Loucy (cell line): ENCODE measurements at regions not wholly inside any gene's neighbourhood (a gene's known extent, or its start where the extent isn't known, plus 50 kb on each side); places are given as distances from the start of the nearest gene placed in this dataset.

Source experiments
- H2AFZ ChIP-seq: fragments of 200-600 bp; sonication (generic); 2 replicates; pipeline ENCODE4 v1.6.0; 2016; ENCODE audit warnings: antibody characterized with exemption, mild to moderate bottlenecking, low read length, moderate library complexity
- H3F3A ChIP-seq: fragments of 200-600 bp; 2 replicates; pipeline ENCODE4 v1.6.0; 2016; ENCODE audit warnings: antibody characterized with exemption, low read depth, mild to moderate bottlenecking
- H3K27me3 ChIP-seq: fragments of 200-600 bp; sonication (generic); 2 replicates; pipeline ENCODE4 v1.6.1; 2014; ENCODE audit warnings: low read length, mild to moderate bottlenecking; ENCODE audit not compliant: insufficient read depth, poor library complexity, severe bottlenecking
- H3K36me3 ChIP-seq: fragments of 200-600 bp; sonication (generic); 2 replicates; pipeline ENCODE4 v1.6.1; 2016; ENCODE audit warnings: low read length; ENCODE audit not compliant: insufficient read depth
- H3K4me1 ChIP-seq: fragments of 200-600 bp; sonication (generic); 2 replicates; pipeline ENCODE4 v1.5.1; 2014; ENCODE audit warnings: low read length, mild to moderate bottlenecking; ENCODE audit not compliant: insufficient read depth, poor library complexity, severe bottlenecking
- H3K4me2 ChIP-seq: fragments of 200-600 bp; sonication (generic); 2 replicates; pipeline ENCODE4 v1.6.0; 2014; ENCODE audit warnings: antibody characterized with exemption, low read length, low read depth, mild to moderate bottlenecking; ENCODE audit not compliant: poor library complexity, severe bottlenecking
- H3K4me3 ChIP-seq: fragments of 200-600 bp; sonication (generic); 2 replicates; pipeline ENCODE4 v1.5.1; 2014; ENCODE audit warnings: low read length, mild to moderate bottlenecking, mixed read lengths; ENCODE audit not compliant: poor library complexity, severe bottlenecking
- H3K79me2 ChIP-seq: fragments of 200-600 bp; sonication (generic); 2 replicates; pipeline ENCODE4 v1.6.1; 2014; ENCODE audit warnings: low read length; ENCODE audit not compliant: insufficient read depth
- H3K9ac ChIP-seq: fragments of 200-600 bp; sonication (generic); 2 replicates; pipeline ENCODE4 v1.6.0; 2014; ENCODE audit warnings: mild to moderate bottlenecking, low read depth, low read length, moderate library complexity; ENCODE audit not compliant: poor library complexity, severe bottlenecking
- H3K9me2 ChIP-seq: fragments of 200-600 bp; sonication (generic); replicated peaks from 2 replicates; pipeline ENCODE4 v1.6.1; 2016; ENCODE audit warnings: low read depth, low read length, mixed read lengths
- H3K9me3 ChIP-seq: fragments of 200-600 bp; sonication (generic); 2 replicates; pipeline ENCODE4 v1.6.1; 2014; ENCODE audit warnings: mild to moderate bottlenecking, antibody characterized with exemption, low read length, low read depth; ENCODE audit not compliant: insufficient read depth
- H4K20me1 ChIP-seq: fragments of 200-600 bp; sonication (generic); 2 replicates; pipeline ENCODE4 v1.6.0; 2014; ENCODE audit warnings: antibody characterized with exemption, low read length, mild to moderate bottlenecking; ENCODE audit not compliant: insufficient read depth, poor library complexity, severe bottlenecking
- CTCF ChIP-seq: fragments of 200-600 bp; sonication (generic); conservative IDR thresholded peaks from 2 replicates; pipeline ENCODE4 v1.5.1; 2014; ENCODE audit warnings: mild to moderate bottlenecking, antibody characterized with exemption, low read length
- EZH2phosphoT487 ChIP-seq: fragments of 200-600 bp; IDR thresholded peaks from 2 replicates; pipeline ENCODE4 v1.6.1; 2018; ENCODE audit warnings: antibody characterized with exemption, mild to moderate bottlenecking, moderate library complexity, borderline replicate concordance

GRCh38 chr13:108500711-108501110 is 128.7 kb upstream of the MYO16 start:
- Histone ChIP-seq H2AFZ (no peak overlapping the region), H3K4me3 (no peak overlapping the region), H3K9me3 (no peaks in the 10 kb centered on the region), H4K20me1 (no peaks in the 10 kb centered on the region), H3F3A (no peaks in the 10 kb centered on the region), H3K9me2 (no peaks in the 10 kb centered on the region), H3K79me2 (no peaks in the 10 kb centered on the region), H3K36me3 (no peaks in the 10 kb centered on the region), H3K4me2 (no peak overlapping the region), H3K4me1 (no peaks in the 10 kb centered on the region), H3K9ac (no peak overlapping the region), H3K27me3 (no peaks in the 10 kb centered on the region)
- TF ChIP-seq EZH2phosphoT487 (no peak), CTCF (no peak)

- no peak overlapping the region for H2AFZ ChIP-seq
Measured at GRCh38 chr13:108508263-108508662, 121.1 kb upstream of the MYO16 start.

GRCh38 chr13:108525827-108526226 is 103.6 kb upstream of the MYO16 start:
- H3K9me3 ChIP-seq: no peaks in the 10 kb centered on the region
- H3K4me2 ChIP-seq: no peak overlapping the region
- H3F3A ChIP-seq: no peaks in the 10 kb centered on the region
- no peaks in the 10 kb centered on the region for H4K20me1 ChIP-seq
- no peaks in the 10 kb centered on the region for H3K79me2 ChIP-seq
- H3K9me2 ChIP-seq: no peaks in the 10 kb centered on the region
- H3K9ac ChIP-seq: no peak overlapping the region
- no peaks in the 10 kb centered on the region for H3K36me3 ChIP-seq
- no peaks in the 10 kb centered on the region for H3K27me3 ChIP-seq
- no peak overlapping the region for H3K4me3 ChIP-seq
- H3K4me1 ChIP-seq: no peaks in the 10 kb centered on the region
- TF ChIP-seq CTCF (no peak), EZH2phosphoT487 (no peak)
- no peak overlapping the region for H2AFZ ChIP-seq

More at GRCh38 chr13:108508263-108508662, 121.1 kb upstream of the MYO16 start:
- no peak overlapping the region for H3K9ac ChIP-seq
- H3K4me3 ChIP-seq: no peak overlapping the region
- no peaks in the 10 kb centered on the region for H3K9me3 ChIP-seq
- TF ChIP-seq CTCF: peak; percentile 27
- TF ChIP-seq EZH2phosphoT487: no peak
- no peaks in the 10 kb centered on the region for H3K4me1 ChIP-seq
- H3K4me2 ChIP-seq: no peak overlapping the region
- no peaks in the 10 kb centered on the region for H3K36me3 ChIP-seq
- H3K27me3 ChIP-seq: no peaks in the 10 kb centered on the region
- H3K79me2 ChIP-seq: no peaks in the 10 kb centered on the region
- no peaks in the 10 kb centered on the region for H4K20me1 ChIP-seq
- no peaks in the 10 kb centered on the region for H3K9me2 ChIP-seq
- no peaks in the 10 kb centered on the region for H3F3A ChIP-seq
